PC-3 (cell line): ENCODE measurements at regions not wholly inside any gene's neighbourhood (a gene's known extent, or its start where the extent isn't known, plus 50 kb on each side); places are given as distances from the start of the nearest gene placed in this dataset.

ENCODE experiments used
- ATAC-seq: fragments of 200-7000 bp; cut with Tn5 transposase; 2 replicates; pipeline ENCODE4 v1.9.1; 2020; ENCODE audit warnings: mild to moderate bottlenecking, moderate library complexity
- BruUV-seq: library from RNA; stranded (reverse); fragments of 400-500 nt; replicated peaks from 2 replicates; lab custom pipeline; 2021; lab: Mats Ljungman, UMichigan
- CTCF ChIA-PET: fragments of 300-600 bp; sonication (Branson Sonifier 250); formaldehyde crosslinking; loops from one replicate; lab custom pipeline; 2022; ENCODE audit warnings: antibody characterized with exemption; lab: Charles Lee
- POLR2A ChIA-PET: fragments of 300-600 bp; sonication (Branson Sonifier 250); formaldehyde crosslinking; loops from one replicate; lab custom pipeline; 2022; ENCODE audit warnings: antibody characterized with exemption; ENCODE audit not compliant: unreplicated experiment; lab: Charles Lee
- DNase-seq: peaks from one replicate; pipeline ENCODE4 v3.0.0-alpha.2; 2015
- H2AFZ ChIP-seq: fragments of 300-600 bp; sonication (generic); 2 replicates; pipeline ENCODE4 v1.6.0; 2016; ENCODE audit warnings: antibody characterized with exemption, low read length
- H3F3A ChIP-seq: fragments of 300-600 bp; sonication (generic); one replicate; pipeline ENCODE4 v1.6.0; 2017; ENCODE audit warnings: antibody characterized with exemption, low read length, control low read depth, mild to moderate bottlenecking; ENCODE audit not compliant: unreplicated experiment
- H3K27ac ChIP-seq: fragments of 300-600 bp; sonication (generic); 2 replicates; pipeline ENCODE4 v1.5.1; 2016; ENCODE audit warnings: mild to moderate bottlenecking, low read length
- H3K27me3 ChIP-seq: fragments of 300-600 bp; sonication (generic); 2 replicates; pipeline ENCODE4 v1.6.1; 2016; ENCODE audit warnings: low read length, mixed read lengths
- H3K36me3 ChIP-seq: fragments of 300-600 bp; sonication (generic); 2 replicates; pipeline ENCODE4 v1.6.1; 2016; ENCODE audit warnings: low read depth, mixed run types, low read length, mixed read lengths
- H3K4me1 ChIP-seq: fragments of 300-600 bp; sonication (generic); 2 replicates; pipeline ENCODE4 v1.5.1; 2016; ENCODE audit warnings: low read length; ENCODE audit not compliant: insufficient read depth
- H3K4me2 ChIP-seq: fragments of 300-600 bp; sonication (generic); 2 replicates; pipeline ENCODE4 v1.6.0; 2016; ENCODE audit warnings: low read length
- H3K4me3 ChIP-seq: fragments of 300-600 bp; sonication (generic); 2 replicates; pipeline ENCODE4 v1.5.1; 2016; ENCODE audit warnings: mild to moderate bottlenecking, low read length, mixed read lengths
- H3K79me2 ChIP-seq: fragments of 300-600 bp; sonication (generic); 2 replicates; pipeline ENCODE4 v1.6.1; 2017; ENCODE audit warnings: low read length, mixed read lengths
- H3K9ac ChIP-seq: fragments of 300-600 bp; sonication (generic); 2 replicates; pipeline ENCODE4 v1.6.0; 2016; ENCODE audit warnings: mild to moderate bottlenecking, low read length
- H3K9me2 ChIP-seq: fragments of 300-600 bp; sonication (generic); replicated peaks from 2 replicates; pipeline ENCODE4 v1.6.1; 2016; ENCODE audit warnings: mixed run types, low read length, mixed read lengths
- H3K9me3 ChIP-seq: fragments of 300-600 bp; sonication (generic); 2 replicates; pipeline ENCODE4 v1.6.1; 2016; ENCODE audit warnings: low read length, mixed read lengths
- H4K20me1 ChIP-seq: fragments of 300-600 bp; sonication (generic); 2 replicates; pipeline ENCODE4 v1.6.1; 2016; ENCODE audit warnings: low read length, mixed read lengths
- CTCF ChIP-seq: fragments of 300-600 bp; sonication (generic); conservative IDR thresholded peaks from 2 replicates; pipeline ENCODE4 v1.5.1; 2017; ENCODE audit warnings: antibody characterized with exemption, low read depth, mild to moderate bottlenecking, low read length
- EZH2 ChIP-seq: fragments of 300-600 bp; sonication (generic); IDR thresholded peaks from one replicate; pipeline ENCODE4 v1.6.1; 2017; ENCODE audit warnings: antibody characterized with exemption, mild to moderate bottlenecking, low read length; ENCODE audit not compliant: unreplicated experiment
- EZH2phosphoT487 ChIP-seq: fragments of 300-600 bp; sonication (generic); IDR thresholded peaks from 2 replicates; pipeline ENCODE4 v1.6.1; 2018; ENCODE audit warnings: mild to moderate bottlenecking, antibody characterized with exemption, low read length, borderline replicate concordance
- intact Hi-C: fragments of 100-400 bp; cut with micrococcal nuclease; formaldehyde crosslinking; loops from 2 replicates; pipeline ENCODE4 v1.9.0; 2023

- DNase-seq (no peak), ATAC-seq (no peak)
- Histone ChIP-seq H3K79me2 (no peaks in the 10 kb centered on the region), H3K4me2 (no peak overlapping the region), H3K4me3 (no peak overlapping the region), H3K27me3 (peaks cover 39% of the 10 kb centered on the region), H3F3A (no peaks in the 10 kb centered on the region), H3K4me1 (no peaks in the 10 kb centered on the region), H2AFZ (no peak overlapping the region), H3K9me3 (no peaks in the 10 kb centered on the region), H3K9ac (no peak overlapping the region), H3K27ac (no peak overlapping the region), H3K36me3 (no peaks in the 10 kb centered on the region), H4K20me1 (no peaks in the 10 kb centered on the region), H3K9me2 (no peaks in the 10 kb centered on the region)
- TF ChIP-seq EZH2phosphoT487 (no peak), EZH2 (no peak), CTCF (no peak)
- ChIA-PET POLR2A (no interaction called here), CTCF (no interaction called here)
- intact Hi-C loops, result no loop called here
- no TSS peak for BruUV-seq
Observed at GRCh38 chr5:114053372-114053771, 308.5 kb upstream of the KCNN2 start.

GRCh38 chr5:114054594-114054993 is 307.3 kb upstream of the KCNN2 start:
- CTCF ChIA-PET, result no interaction called here
- no peak overlapping the region for H3K4me2 ChIP-seq

More at GRCh38 chr5:114054594-114054993, 307.3 kb upstream of the KCNN2 start:
- Histone ChIP-seq H2AFZ (no peak overlapping the region), H3K9me3 (no peaks in the 10 kb centered on the region), H3K27ac (no peak overlapping the region), H3K9me2 (no peaks in the 10 kb centered on the region), H3K27me3 (peaks cover 39% of the 10 kb centered on the region), H3F3A (no peaks in the 10 kb centered on the region), H3K4me3 (no peak overlapping the region), H3K4me1 (no peaks in the 10 kb centered on the region), H3K9ac (no peak overlapping the region), H3K79me2 (no peaks in the 10 kb centered on the region), H3K36me3 (no peaks in the 10 kb centered on the region), H4K20me1 (no peaks in the 10 kb centered on the region)
- no peak for ATAC-seq
- intact Hi-C loops, result no loop called here
- POLR2A ChIA-PET, result no interaction called here
- no peak for DNase-seq
- no TSS peak for BruUV-seq
- TF ChIP-seq EZH2phosphoT487, result no peak
- no peak for TF ChIP-seq CTCF
- TF ChIP-seq EZH2, result no peak
